HG02588 (cell line): ENCODE measurements at regions not wholly inside any gene's neighbourhood (a gene's known extent, or its start where the extent isn't known, plus 50 kb on each side); places are given as distances from the start of the nearest gene placed in this dataset.

Source experiments
- ATAC-seq: cut with Tn5 transposase; IDR thresholded peaks from one replicate; pipeline ENCODE4 v1.9.1; 2021; ENCODE audit warnings: mild to moderate bottlenecking, moderate library complexity; ENCODE audit not compliant: unreplicated experiment

DNA sequence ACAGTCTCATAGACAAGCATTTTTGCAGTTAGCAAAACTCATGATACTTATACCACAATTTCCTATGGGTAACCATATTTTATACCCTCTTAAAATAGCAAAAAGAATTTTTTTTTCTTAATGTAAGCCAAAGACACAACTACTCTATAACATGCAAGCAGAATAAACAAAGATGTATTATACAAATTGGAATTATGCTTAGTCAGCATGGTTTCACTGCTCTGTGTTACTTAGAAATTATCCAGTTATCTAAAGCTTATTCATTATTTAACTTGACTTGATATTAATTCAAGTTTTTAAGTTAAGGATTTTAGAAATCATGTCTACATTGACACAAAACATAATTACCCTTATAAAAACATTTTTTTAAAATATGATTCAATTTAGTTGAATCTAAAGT lies 449.8 kb upstream of the CDH2 start:
- no peak for ATAC-seq

DNA sequence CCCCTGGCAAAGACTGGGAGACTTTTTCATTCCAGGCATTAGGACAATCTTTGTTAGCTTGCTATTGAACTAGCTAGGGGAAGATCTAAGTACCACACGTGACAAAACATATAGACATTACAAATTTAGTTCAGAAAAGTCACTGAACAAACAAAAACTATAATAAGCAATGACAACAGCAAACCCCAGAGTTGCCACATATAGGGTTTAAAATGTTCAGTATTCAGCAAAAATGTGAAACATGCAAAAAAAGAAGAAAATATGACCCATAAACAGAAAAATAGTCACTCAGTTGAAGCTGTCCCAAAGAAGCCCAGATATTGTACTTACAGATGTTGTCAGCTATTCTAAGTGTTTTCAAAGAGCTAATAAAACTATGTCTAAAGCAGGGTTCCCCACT lies 431.1 kb upstream of the CDH2 start:
- ATAC-seq = no peak

DNA sequence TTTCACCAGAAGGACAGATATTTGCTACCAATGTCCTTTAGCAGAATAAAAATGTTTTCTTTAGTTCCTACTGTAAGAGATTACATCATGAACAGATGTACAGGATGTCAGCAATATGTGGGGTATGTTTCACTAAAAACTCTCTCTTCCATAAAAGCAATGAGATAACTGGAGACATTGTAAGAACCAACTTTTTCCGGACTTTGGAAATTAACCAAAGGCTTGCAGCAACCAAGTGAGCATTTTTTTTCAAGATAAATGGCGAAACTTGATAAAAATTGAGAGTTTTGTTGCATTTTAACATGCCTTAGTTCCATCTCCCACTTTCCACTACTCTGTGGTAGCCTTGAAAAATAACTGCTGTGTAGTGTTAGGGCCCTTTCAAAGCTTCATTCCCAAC lies 429.8 kb upstream of the CDH2 start:
- ATAC-seq = no peak

DNA sequence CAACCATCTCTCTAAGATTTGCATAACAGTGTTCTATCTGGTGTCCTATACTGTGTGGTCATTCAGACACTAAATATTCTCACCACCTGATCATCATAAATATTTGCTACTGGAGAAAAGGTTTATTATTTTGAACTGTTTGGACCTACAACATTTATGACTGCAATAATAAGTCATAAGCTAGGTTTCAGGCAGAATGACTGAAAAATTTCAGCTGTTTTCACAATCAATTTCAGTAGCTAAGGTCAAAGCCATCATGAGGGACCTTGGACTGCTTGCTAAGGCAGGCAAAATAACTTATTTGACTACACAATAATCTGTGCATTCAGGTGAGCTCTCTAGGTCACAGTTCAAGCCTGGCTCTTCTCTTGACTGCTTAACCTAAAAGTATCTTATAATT lies 425.5 kb upstream of the CDH2 start:
- no peak for ATAC-seq

DNA sequence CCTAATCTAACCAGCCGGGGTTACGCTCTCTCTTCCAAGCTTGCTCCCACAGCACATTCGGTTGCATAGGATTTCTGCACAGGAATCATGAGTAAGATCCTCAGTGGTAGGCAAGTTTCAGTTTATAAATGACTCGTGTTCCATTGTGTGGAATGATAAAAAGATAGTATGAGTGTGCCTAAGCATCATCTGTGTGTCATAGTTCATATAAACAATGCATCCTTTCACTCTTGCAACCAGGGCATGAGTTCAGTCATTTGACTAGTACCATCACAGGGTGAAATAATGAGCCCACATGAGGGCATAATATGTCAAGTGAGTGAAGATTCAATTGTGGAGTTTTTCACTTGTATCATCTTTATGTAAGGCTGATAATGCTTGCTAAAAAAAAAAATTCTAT lies 417.1 kb upstream of the CDH2 start:
- ATAC-seq = no peak

DNA sequence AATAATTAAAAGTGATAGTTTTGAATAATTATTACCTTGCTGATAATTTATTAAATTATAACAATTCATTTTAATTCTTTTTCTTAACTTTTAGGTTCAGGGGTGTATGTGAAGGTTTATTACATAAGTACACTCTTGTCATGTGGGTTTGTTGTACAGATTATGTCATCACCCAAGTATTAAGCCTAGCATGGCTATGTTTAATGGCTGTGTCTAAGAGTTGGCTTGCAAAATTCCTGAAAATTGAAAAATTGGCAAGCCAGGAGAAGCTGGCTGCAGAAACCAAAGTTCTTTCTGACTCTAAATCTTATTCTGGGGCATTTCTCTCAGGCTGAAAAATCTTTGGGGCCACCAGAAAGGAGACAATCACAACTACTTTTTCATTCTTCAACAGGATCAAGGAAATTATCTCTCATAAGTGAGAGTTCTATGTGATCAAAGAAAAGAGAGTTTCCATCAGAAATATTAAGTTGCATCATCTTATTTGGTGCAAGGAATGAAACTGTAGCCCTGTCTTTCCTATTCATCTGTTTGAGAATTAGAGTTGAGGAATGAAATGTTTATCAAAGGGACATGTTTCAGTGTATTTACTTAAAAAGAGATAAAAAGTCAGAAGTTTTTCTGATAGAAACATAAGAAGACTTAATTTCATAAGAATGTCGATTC lies 412.1 kb upstream of the CDH2 start:
- no peak for ATAC-seq

DNA sequence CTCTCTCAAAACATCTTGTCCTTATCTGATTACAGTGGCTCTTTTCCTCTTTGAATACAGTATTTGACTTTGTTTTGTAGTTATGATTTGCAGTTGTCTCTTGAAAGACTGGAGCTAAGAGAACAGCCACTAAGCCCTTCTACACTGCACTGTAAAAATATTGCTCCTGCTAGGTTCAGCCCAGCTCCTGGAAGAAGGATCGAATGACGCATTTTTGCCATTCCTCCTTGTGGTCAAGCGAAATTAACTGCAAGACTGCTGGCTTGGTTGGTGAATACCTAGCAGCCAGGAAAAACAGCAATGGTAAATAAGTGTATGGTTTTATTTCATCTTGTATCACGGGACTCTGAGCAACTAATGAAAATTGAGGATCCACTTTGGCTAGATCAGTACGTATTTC lies 407.8 kb upstream of the CDH2 start:
- ATAC-seq = no peak

DNA sequence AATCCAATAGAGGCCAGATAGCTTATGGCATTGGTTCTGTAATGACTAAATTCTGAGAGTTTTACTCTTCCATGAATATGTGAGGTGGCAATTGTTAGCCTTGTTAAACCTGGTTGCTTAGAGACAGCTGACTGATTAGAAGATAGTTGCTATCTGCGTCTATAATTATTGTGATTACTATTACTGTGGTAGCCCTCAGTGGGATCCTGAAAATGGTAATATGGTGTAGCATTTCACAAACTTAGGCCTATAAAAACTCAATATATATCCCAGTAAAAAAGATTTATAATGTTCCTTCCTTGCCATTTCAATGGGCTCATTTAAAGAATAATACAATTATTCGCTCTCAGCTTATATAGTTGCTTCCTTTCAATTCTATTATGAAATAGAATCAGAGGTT lies 405.8 kb upstream of the CDH2 start:
- no peak for ATAC-seq

DNA sequence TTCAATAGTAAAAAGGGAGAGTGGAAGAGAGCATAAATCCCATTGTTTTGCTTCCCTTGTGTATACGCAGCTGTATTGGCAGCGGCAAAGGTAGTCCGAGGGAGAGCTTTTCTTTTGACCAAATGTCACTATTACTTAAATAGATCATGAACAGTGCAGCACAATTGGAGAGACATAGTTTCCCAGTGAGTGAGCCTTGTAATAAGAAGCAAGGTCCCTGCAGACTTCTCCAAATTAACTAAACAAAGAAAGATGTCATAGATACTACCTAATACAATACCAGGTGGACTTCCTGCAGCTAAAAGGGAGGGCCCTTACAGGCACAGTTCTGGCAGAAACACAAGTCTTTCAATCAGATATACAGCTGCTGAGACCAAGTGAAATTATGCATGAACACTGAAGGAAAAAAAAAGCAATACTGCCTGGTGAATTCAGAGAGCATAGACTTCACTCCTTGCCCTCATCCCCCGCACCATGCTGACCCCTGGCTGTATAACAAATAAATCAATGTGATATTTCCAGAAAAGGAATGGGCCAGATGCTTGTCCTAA lies 404.7 kb upstream of the CDH2 start:
- no peak for ATAC-seq

DNA sequence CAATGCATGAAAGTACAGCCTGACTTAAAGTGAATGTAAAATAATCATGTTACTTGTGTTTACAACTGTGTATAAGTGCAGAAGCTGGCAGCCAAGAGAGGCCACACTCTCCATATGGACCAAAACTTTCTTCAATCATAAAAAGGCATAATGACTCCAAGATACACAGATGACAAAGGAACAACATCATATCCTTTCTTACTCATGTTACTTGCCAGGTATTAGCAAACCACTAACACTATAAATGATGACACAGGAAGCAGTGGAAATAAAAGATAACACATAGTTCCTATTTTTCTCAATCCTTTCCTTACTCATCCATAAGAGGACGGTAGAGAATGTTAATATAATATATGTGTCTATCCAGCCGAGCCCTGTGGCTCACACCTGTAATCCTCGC lies 400.0 kb upstream of the CDH2 start:
- ATAC-seq = no peak

DNA sequence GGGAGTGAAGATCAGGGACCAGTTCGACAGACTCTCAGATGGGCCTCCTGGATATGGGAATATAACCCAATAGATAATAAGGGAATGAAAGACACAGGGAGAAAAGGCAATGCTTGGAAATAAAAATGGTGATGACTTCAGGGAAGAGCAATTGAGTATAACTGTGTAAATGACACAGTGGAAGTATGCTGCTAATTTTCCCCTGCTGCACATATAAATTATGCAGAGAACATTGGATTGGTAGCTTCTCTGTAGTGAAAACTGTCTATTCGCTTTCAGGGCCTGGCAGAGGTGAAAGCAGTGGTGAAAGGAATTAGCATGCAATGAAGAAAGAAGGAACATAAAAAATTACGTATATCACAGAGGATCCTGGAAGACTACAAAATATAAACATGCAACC lies 398.2 kb upstream of the CDH2 start:
- ATAC-seq = no peak

DNA sequence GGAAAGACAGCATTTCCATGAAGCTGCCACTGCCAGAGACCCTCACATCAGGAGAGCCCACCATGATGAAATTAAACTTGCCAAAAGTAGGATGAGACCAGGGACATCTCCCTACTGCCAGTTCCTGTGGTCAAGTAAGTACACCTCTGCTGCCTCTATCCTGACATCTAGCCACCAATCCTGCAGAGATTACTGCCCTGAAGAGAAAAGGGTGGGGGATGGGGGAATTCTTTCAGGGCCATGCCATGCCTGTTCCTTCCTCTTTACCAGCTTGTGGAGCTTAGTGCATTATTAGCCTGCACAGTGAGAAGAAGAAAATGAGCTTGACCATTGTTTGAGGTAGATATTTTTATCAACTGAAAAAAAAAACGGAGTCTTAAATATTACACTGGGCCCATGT lies 397.2 kb upstream of the CDH2 start:
- ATAC-seq = no peak

DNA sequence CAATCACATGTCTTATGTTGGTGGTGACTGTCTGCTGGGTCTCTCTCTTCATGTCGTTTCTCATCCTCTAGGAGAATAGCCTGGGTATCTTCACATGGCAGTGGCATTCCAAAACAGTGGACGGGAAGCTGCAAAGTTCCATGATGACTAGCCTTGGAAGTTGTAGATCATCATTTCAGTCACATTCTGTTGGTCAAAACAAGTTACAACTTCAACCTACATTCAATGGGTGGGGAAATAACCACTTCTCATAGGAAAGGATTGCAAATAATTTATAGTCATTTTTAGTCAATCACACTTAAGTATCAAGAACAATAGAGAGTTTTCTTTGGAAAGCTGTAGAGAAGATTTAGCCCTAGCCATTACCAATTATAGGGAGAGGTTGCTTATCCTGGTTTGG lies 395.0 kb upstream of the CDH2 start:
- no peak for ATAC-seq

DNA sequence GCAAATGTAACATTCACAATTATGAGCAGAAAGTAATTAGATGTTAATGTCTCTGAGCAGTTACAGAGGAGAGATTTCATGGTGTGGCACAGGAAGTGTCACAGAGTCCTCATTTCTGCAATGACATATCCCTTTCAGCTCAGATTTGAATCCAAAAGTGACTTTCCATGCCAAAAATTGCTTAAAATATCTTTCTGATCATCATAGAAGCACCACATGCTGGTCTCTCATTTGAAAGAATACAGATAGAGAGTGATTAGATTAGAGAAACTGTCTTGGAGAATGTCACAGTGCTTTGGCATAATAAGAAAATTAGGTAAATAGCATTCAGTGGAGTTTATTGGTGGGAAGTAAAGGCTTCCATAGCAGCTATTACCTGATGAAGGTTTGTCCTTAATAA lies 383.4 kb upstream of the CDH2 start:
- ATAC-seq = no peak

DNA sequence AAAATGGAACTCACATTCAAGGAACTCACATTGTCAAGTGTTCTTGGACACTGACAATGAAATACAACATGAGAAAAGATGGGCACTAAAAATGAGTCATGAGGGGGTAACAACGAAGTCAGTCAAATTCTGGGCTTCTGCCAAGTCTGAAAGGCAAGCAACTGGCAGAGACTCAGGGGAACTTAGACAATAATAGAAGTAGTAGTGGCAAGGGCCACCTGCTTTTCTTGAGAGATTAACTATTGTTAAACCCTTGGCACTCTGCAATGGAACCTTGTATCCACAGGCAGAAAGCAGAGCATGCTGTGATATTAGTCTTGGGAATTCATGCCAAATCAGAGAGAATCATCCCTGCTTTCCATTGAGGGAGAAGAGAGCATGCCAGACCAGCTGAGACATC lies 382.6 kb upstream of the CDH2 start:
- no peak for ATAC-seq

DNA sequence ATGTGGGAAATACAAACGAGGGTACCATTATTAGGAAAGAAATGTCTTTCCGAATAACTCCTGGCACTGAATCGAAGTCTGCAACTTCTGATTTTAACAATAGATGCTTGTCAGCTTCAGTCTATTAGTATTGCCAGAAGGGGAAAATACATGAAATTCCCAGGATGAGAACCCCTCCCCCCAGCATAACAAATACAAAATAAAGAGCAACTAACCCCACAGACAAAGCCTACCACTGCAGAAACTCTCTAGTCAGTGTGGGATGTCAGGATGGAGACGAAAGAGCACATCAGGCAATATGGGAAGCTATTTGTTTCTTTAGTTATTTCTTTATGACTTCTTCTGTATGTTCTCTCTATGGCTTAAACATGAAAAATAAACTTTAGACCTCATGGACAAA lies 365.0 kb upstream of the CDH2 start:
- no peak for ATAC-seq

DNA sequence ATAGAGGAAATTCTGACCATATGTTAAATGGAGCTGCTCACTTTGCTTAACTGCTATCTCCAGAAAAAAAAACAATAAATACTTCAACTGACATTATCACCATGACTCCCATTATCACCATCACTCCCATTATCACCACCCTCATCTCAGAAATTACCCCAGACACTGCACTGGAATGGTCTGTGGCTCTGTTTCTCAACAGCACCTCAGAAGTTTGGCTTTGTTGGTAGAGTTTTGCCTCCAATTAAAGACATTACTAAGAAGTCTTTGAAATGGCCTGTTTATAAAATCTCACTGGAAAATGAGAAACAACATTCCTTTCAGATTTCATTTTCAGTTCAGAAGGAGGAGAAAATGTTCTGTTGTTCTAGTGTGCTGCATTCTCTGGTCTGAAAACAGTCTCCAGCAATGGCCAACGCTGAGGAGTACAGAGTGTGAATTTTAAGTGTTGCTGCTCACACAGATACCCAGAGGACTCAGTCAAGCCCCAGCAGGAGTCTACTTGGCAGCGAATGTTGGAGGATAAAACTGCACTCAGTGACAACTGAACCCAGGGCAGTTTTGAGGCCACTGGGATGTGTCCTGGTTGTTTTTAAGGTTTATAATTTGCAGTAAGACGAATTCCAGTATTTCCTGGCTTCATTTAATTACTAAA lies 364.5 kb upstream of the CDH2 start:
- no peak for ATAC-seq

DNA sequence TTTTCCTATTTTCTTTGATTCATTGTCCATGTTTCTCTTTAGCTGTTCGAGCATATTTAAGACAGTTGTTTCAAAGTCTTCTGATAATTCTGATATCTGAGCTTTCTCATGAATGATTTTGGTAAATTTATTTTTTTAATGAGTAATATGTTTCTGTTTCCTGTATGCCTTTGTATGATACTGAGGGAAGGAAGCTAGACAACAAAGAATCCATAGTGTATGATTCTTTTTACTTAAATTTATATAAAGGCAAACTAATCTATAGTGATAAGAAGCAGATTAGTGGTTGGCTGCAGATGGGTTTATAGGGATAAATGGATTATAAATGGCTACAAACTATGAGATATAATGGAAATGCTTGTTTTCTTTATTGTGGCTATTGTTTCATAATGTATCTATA lies 352.7 kb upstream of the CDH2 start:
- ATAC-seq = no peak

DNA sequence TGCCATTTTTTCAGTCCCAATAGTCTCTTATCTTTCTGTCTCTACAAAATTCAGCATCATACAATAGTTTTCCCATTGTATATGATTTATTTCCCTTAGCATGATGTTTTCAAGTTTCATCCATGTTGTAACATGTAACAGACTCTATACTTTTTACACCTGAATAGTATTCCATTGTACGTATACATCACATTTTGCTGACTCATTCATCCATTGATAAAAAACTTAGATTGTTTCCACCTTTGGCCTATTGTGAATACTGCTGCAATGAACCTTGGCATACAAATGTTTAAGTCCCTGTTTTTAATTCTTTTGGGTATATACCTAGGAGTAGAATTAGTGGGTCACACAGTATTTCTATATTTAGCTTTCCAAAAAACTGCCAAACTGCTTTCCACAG lies 349.3 kb upstream of the CDH2 start:
- ATAC-seq = no peak

DNA sequence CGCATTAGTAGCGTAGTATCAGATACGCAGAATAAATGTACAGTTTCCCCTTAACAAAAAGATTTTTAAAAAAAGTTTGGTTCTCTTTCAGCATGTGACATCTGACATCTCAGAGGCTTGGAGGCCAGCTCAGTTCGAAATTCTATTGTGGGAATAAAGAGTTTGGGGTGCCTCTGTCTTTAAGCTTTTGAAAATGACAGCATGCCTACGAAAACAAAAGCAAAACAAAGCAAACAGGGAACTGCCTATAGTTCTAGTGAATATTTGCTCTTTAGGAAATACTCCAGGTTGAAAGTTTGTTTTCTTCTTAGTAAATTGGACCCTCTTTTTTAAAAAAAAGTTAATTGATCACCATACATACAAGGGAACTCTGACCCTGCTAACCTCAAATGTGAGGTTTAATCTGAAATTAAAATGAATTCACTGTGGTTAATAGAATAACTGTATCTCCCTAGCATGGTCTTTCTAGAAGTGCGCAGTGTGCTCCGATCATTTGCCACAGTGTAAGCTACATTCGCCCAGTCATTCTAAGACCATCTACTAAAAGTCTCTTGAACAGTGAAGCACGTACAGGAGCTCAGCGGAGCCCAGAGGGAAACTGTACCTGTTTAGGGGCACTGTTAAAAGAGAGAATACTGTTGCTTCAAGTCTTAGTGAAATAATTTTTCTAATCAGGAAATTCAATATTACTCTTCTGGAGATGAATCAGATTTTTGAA lies 347.0 kb upstream of the CDH2 start:
- ATAC-seq = no peak

DNA sequence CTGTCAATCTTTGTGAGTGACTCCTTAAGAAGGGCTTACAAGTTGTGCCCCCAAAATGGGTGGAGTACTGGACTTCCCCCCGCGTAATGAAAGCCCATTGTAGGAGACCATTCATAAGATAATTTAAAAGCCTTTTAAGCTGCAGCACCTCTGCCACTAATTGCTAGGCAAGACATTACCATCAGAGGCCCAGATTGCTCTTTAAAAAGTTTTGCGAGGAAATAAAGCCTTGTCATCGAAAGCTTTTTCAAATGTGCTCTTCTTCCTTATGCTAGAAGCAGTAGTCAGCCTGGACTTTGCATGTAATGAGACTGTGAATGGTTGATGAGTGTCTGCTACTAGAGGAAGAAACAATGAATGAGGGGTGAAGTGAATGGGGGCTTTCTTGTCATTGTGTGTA lies 345.3 kb upstream of the CDH2 start:
- ATAC-seq = no peak

DNA sequence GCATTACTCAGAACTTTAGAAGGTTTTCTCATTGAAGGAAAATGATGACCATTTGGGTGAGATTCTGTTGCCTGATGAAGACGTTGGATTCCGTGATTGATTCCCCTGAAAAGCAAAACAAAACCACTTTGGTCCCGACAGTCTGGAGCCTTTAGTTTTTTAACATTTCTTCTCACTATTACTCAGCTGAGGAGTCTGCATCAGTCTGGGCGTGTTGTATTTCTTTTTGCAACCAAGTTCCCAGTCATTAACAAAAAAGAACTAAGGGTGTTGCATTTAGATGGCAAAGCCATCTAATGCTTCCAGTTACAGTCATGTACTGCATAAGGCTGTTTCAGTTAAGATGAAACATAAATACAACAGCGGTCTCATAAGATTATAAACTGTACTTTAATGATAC lies 343.1 kb upstream of the CDH2 start:
- ATAC-seq = no peak
